Mammary epithelial cell (primary cell): ENCODE measurements at regions not wholly inside any gene's neighbourhood (a gene's known extent, or its start where the extent isn't known, plus 50 kb on each side); places are given as distances from the start of the nearest gene placed in this dataset.

Experiments
- CTCF ChIP-seq, 2 donors: IDR thresholded peaks in 1 of 2; conservative IDR thresholded peaks in 1 of 2; 2 replicates each; pipeline ENCODE4 v1.5.1; 2011 to 2012; ENCODE audit warnings: inconsistent platforms in 2 of 2, low read length in 2 of 2, mild to moderate bottlenecking in 2 of 2, control low read depth in 1 of 2, low read depth in 1 of 2; ENCODE audit not compliant: insufficient read depth in 1 of 2; ENCODE audit errors: extremely low read depth in 1 of 2
- EZH2 ChIP-seq: IDR thresholded peaks from 2 replicates; pipeline ENCODE4 v1.6.1; 2012; ENCODE audit warnings: low read length, inconsistent platforms, borderline replicate concordance

DNA sequence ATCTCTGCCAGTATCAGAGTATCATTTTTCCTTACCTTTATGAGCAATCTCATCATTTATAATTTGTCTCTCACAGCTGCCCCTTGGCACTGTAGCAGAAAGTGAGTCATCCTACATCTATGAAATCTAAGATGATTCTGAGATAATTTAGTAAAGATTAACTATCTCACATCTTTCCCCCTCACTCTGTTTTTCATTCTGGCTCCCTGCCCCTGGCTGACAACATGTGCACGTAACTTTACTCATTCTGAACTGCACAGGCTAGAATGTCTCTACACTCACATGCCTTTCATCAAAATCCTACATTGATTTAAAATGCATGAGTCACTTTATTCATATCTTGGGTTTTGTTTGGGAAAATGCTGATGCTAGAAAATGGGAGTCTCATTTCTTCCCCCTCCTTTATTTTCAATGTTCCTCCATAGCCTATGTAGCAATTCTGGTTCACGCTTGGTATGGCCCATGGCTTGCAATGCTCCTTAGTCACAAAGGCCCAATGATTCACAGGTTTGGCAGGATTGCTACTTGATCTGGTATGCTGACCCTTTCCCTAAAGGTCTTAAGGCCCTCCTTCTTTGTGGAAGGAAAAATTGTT lies 838.5 kb downstream of the TUSC7 start:
- TF ChIP-seq CTCF (conservative IDR thresholded peaks at IDR 0.05 in 1 of 2, IDR thresholded peaks at IDR 0.05 in 1 of 2; ENCODE audit: extremely low read depth in 1 of 2, insufficient read depth in 1 of 2, low read depth in 1 of 2, low read length in 2 of 2) (no peak), EZH2 (no peak)
